Activated CD4-positive, alpha-beta T cell treated with anti-CD3 and anti-CD28 coated beads for 48 hours (primary cell): ENCODE measurements at regions not wholly inside any gene's neighbourhood (a gene's known extent, or its start where the extent isn't known, plus 50 kb on each side); places are given as distances from the start of the nearest gene placed in this dataset.
"Not testable (repeated sequence)": the region's sequence is repeated elsewhere in the genome, so short reads cannot be mapped to it uniquely, and the experiment has no call there.

ENCODE experiments used
- DNase-seq: peaks from one replicate; pipeline ENCODE4 v3.0.0-alpha.2; 2020

- DNase-seq, result no peak
These were observed 241.4 kb upstream of the TBL1XR1 start for GRCh38 chr3:177438596-177439220.

- DNase-seq, result no peak
These were observed 242.5 kb upstream of the TBL1XR1 start for GRCh38 chr3:177439694-177440269.

GRCh38 chr3:177440456-177441104 lies 243.3 kb upstream of the TBL1XR1 start:
- no peak for DNase-seq

- no peak for DNase-seq
These were observed 244.1 kb upstream of the TBL1XR1 start for GRCh38 chr3:177441276-177441812.

GRCh38 chr3:177441813-177442646 lies 244.7 kb upstream of the TBL1XR1 start:
- no peak for DNase-seq

GRCh38 chr3:177443469-177443868 lies 246.2 kb upstream of the TBL1XR1 start:
- DNase-seq, result no peak

- no peak for DNase-seq
These were observed 247.4 kb upstream of the TBL1XR1 start for GRCh38 chr3:177444696-177445095.

- DNase-seq, result no peak
These were observed 248.3 kb upstream of the TBL1XR1 start for GRCh38 chr3:177445549-177445948.

- DNase-seq, result no peak
These were observed 248.9 kb upstream of the TBL1XR1 start for GRCh38 chr3:177446165-177446601.

GRCh38 chr3:177447938-177448337 lies 250.7 kb upstream of the TBL1XR1 start:
- DNase-seq, result no peak

- DNase-seq, result no peak
These were observed 251.7 kb upstream of the TBL1XR1 start for GRCh38 chr3:177448987-177449359.

GRCh38 chr3:177449360-177450006 lies 252.2 kb upstream of the TBL1XR1 start:
- DNase-seq, result no peak

- no peak for DNase-seq
These were observed 254.0 kb upstream of the TBL1XR1 start for GRCh38 chr3:177451301-177451750.

GRCh38 chr3:177451864-177452830 lies 254.9 kb upstream of the TBL1XR1 start:
- no peak for DNase-seq

GRCh38 chr3:177452831-177453450 lies 255.7 kb upstream of the TBL1XR1 start:
- no peak for DNase-seq

GRCh38 chr3:177453451-177453844 lies 256.2 kb upstream of the TBL1XR1 start:
- DNase-seq, result no peak

- DNase-seq, result peak; percentile 5
These were observed 259.9 kb upstream of the TBL1XR1 start for GRCh38 chr3:177457204-177457603.

GRCh38 chr3:177459401-177459800 lies 262.1 kb upstream of the TBL1XR1 start:
- no peak for DNase-seq

GRCh38 chr3:177460047-177460446 lies 262.8 kb upstream of the TBL1XR1 start:
- no peak for DNase-seq

GRCh38 chr3:177461765-177462164 lies 264.5 kb upstream of the TBL1XR1 start:
- no peak for DNase-seq

GRCh38 chr3:177463341-177463740 lies 266.1 kb upstream of the TBL1XR1 start:
- not testable (repeated sequence) for DNase-seq
